Stimulated activated CD8-positive, alpha-beta memory T cell treated with anti-CD3 and anti-CD28 coated beads, Interleukin-4, amount 100 ng/mL, for 48 hours (primary cell): ENCODE measurements at regions not wholly inside any gene's neighbourhood (a gene's known extent, or its start where the extent isn't known, plus 50 kb on each side); places are given as distances from the start of the nearest gene placed in this dataset.

Experiments
- DNase-seq: peaks from one replicate; pipeline ENCODE4 v3.0.0-alpha.2; 2020

DNA sequence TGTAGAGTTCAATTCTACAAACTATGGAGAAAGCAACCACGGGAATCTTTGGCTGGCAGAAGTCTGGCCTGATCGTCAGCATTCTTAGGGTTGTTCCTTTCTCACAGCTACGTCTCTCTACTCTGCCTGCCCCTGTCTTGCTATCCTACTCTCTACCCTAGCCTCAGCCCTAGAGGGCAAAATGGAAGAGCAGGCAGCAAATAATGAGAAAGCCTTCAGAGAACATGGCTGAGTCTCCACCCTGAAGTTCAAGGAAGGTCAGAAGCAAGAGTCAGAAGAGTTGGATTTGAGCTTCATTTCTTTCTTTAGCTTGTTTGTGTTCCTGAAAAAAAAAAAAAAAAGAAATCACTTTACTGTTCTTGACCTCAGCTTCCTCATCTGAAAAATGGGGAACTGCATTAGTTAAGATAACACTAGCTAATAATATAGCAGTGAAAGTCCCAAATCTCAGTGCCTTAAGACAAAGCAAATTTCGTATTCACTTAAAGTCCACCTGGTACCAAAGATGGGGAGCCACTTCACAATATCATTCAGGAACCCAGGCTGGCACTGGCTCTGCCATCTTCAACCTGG is 50.2 kb upstream of the CCND2 start:
- no peak for DNase-seq

DNA sequence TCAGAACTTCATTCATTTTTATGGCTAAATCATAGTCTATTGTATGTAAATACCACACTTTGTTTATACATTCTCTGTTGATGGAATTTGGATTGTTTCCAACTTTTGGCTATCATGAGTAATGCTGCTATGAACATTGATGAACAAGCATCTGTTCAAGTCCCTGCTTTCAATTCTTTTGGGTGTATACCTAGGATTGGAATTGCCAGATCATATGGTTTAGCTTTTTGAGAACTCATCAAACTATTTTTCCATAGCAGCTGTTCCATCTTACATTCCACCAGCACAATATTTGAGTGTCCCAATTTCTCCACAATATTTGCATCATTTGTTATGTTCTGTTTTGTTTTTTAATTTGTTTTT is 52.3 kb upstream of the CCND2 start:
- no peak for DNase-seq

GRCh38 chr12:4220536-4221257 is 52.9 kb upstream of the CCND2 start:
- no peak for DNase-seq

DNA sequence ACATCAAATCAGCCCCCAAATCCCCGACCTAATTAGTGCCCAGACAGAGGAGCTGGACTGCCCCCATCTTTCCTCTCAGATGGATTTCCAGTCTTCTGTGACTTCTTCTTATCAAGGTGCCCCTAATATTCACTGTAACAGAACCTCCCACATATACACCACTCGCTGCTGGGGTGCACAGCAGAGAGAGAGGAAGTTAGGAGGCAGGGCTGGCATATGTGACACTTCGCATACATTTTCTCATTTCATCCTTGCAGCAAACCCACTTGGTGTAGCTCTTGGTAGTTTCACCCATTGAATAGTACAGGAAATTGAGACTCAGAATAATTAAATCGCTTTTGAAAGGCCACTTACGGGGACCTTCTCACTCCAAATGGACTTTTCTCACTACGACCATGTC is 56.5 kb upstream of the CCND2 start:
- DNase-seq, result no peak

- no peak for DNase-seq
These were observed 57.2 kb upstream of the CCND2 start for GRCh38 chr12:4216187-4216927.

DNA sequence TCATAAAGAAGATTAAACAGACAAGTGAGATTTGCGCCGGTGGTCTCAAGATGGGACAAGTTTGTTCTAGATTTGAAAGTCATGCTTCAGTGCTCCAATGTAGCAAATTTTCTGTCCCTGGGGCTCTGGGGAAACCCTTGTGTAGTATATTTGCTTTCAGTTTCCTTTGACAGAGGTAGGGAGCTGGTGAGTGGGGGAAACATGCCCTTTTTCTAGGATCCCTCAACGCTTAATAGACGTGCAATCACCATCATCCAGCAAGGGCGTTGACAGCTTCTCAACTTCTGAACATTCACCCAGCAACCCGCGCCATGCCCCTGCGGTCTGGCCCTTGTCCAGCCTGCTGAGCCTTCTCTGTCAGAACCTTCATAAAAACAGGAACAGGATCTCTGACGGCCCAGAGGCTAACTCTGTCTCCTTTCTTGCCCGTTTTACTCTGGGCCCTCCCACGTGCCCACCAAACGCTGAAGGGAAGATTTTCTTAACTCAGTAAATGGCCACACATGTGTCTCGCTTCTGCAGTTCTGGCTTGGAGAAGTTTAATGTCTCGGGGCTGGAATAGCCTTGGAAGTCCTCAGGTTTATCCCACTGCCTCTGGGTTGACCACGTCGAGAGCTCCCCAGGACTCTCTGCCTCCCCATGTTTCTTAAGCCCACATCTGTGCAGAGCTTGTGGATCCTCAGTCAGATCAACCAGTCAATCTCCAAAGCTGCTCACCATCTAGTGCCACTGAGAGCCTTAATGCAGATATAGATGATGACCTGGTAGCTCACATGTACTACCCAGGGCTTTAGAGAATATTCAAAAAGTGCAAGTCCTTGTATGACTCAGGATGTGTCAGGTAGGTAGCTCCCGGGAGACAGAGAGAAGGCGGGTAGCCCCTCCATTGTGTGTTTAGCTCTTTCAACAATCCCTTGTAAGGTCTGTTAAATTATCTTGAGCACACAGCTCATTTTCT is 58.1 kb upstream of the CCND2 start:
- DNase-seq, result peak; percentile 68

- DNase-seq, result no peak
These were observed 58.7 kb upstream of the CCND2 start for GRCh38 chr12:4214877-4215228.

DNA sequence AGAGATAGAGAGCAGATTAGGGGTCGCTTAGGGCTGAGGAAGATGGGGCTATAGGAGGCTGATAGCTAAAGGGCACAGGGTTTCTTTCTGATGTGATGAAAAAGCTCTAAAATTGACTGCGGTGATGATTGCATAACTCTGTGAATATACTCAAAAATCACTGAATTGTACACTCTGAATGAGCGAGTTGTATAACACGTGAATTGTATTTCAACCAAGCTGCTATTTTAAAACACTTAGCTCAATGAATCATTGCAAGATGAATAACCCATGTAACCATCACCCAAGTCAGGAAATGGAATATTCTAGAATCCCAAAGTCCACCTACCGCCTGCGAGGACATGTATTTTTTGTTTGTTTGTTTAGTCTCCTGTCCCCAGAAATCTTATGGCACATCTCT is 60.1 kb upstream of the CCND2 start:
- no peak for DNase-seq

GRCh38 chr12:4212845-4213244 is 60.7 kb upstream of the CCND2 start:
- DNase-seq, result no peak

DNA sequence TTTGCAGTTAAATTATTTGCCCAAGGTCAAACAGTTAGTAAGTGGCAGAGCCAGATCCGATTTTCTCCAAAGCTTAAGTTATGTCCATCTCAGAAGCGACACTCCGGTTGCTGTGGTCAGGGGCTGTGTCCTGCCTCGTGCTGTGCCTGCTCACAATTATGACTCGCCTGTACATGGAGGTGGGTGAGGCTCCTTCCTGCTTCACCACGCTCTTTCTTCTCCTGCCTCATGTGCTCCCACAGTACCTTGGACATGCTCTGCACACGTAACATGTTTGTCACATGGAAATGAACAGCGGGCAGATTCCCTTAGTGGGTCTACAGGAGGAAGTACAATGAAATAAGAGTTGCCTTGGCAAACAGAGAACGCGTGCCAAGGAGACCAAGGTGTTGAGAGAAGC is 62.2 kb upstream of the CCND2 start:
- DNase-seq, result no peak

DNA sequence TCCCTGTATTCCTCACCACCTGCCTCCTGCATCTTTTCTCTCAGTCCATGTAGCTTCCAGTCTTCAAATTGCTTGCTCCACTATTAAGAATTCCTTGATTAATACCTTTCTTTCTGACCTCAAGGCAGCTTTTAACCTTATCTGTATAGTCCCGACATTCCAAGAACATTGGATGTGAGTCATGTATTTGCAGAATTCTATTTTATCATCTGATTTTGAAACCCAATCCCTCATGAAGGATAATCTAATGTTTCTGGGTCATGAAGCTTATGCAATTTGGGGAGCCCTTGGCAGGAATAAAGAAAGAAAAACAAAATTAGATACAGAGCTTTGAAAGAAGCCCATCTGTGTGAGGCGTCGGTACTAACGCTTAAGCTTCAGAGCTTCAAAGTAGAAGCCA is 63.4 kb upstream of the CCND2 start:
- no peak for DNase-seq

DNA sequence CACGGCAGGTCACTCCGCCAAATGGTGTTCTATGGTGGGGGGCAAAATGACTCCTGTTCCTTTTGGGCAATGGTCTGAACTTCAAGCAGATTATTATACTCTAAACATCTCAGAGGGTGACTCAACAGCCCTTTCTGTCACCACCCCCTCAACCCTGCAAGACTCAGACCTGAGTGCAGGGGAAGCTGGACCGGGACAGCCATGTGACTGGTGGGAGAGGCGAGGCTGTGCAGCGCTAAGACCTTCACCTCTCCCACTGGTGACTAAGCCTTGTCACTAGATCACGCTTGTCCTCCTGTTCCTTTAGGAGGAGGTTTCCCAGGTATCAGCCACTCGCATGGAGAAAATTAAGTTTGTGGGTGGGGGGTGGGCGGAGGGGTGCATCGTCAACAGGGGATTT is 67.1 kb upstream of the CCND2 start:
- DNase-seq, result no peak

- DNase-seq, result no peak
These were observed 69.7 kb upstream of the CCND2 start for GRCh38 chr12:4203772-4204376.

- no peak for DNase-seq
These were observed 70.6 kb upstream of the CCND2 start for GRCh38 chr12:4202918-4203317.

- no peak for DNase-seq
These were observed 71.1 kb upstream of the CCND2 start for GRCh38 chr12:4202487-4202886.

DNA sequence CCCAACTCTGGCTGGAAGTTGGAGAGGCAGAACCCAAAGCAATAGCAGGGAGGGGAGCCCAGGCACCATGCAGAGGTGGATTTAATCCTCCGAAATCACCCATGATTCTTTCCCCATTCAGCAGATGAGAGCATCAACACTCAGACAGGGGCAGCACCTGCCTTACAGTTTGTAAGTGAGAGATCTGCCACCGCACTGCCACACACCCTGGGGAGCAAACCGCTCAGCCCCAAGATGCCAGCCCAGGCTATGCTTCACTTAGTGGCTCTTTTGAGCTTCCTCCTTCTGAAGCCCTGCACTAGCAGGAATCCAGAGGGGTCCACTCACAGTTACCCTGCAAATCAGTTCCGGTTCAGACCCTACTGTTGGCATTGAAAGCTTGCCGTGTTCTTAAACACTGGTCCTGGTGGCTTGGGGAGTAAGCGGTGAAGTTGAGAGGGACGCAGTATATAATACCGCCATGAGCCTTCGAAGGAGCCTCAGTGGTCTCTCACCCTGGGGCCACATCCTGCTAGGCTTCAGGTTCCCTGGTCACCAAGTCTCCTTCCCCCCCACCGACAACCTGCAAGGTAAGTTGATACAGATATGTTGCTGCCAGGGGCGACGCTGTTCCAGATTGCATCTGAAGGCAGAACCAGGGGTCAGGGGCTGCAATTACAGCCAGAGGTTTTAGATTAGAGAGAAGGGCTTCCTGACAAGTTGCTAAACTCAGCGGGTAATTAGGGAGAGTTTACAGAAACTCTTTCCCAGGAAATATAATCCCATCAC is 72.0 kb upstream of the CCND2 start:
- no peak for DNase-seq

GRCh38 chr12:4197922-4198763 is 75.4 kb upstream of the CCND2 start:
- DNase-seq, result no peak

DNA sequence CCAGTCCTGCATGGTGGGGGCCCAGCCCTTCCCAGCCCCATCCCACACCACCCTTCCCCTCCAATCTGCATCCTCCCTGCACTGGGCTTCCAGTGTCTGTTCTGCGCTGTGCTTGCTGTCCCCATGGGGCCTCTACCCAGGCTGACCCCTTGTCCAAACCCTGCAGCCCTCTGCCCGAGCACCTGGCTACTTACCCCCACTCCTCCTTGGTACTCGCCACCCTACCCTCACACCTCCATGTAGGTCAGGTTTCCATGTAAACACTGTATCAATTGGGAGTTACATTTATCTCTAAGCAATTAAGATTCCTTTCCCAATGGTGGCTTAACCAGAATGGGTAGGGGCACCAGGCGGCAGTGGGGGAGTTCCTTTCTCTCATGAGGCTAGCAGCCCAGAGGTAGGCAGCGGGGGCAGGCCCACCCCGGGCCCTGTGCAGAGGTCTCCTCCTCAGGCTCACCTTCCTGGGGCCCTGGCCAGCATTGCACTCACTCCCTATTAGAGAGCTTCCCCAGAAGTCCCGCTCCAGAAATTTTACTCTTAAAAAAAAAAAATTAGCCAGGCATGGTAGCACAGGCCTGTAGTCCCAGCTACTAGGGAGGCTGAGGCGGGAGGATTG is 76.6 kb upstream of the CCND2 start:
- DNase-seq, result no peak

DNA sequence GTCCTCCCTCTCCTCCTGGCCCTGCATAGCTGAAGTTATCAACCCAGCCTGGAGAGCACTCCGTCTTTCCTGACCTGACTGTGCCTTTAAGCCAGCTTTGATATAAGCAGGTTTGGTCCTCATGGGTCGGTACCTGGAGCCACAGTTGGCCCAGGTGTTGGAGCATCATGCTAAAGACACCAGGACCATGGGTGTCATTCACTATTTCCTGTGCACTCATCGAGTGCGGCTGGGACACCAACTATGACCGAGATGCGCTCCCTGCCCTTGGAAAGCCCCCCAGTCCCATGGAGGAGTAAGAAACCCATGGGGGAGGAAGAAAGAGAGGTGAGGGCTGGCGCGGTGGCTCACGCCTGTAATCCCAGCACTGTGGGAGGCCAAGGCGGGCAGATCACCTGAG is 78.9 kb upstream of the CCND2 start:
- DNase-seq, result no peak

DNA sequence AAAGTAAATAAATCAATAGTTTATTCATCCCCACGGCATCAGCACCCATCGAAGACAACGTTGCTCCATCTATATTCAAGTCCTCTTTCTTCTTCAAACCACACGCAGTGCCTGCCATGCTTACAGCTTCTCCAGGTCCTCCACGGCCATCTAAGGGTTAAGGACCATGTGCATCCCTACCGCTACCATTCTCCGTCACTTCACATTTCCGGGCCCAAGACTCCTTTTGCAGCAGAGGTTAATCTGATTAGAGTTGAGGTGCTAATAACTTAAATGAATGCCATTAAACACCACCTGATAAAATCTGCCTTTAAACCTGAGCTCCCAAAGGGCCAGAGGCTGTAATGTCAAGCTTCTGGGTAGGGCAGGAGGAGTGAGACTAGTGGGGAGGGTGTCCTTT is 79.7 kb upstream of the CCND2 start:
- no peak for DNase-seq

DNA sequence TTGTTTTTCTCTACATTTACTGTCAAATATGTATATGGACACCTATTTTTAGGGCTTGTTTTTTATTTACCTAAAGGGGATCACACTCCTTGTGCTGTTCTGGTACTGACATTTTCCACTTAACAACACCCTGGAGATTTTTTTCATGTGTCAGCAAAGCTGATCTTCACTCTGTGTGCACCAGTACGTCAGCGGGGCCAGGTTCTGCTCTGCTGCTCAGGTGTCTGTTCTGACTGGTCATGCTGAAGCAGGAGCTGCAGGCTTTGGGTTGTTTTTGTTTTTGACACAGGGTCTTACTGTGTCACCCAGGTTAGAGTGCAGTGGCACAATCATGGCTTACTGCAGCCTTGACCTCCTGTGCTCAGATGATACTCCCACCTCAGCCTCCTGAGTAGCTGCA is 81.9 kb upstream of the CCND2 start:
- no peak for DNase-seq
